NT2/D1 (cell line): ENCODE measurements at regions not wholly inside any gene's neighbourhood (a gene's known extent, or its start where the extent isn't known, plus 50 kb on each side); places are given as distances from the start of the nearest gene placed in this dataset.

Source experiments
- SUZ12 ChIP-seq: IDR thresholded peaks from 2 replicates; pipeline ENCODE4 v1.6.1; 2011; ENCODE audit not compliant: insufficient read length, insufficient read depth; ENCODE audit errors: extremely low read depth
- YY1 ChIP-seq: IDR thresholded peaks from 2 replicates; pipeline ENCODE4 v1.6.1; 2011; ENCODE audit not compliant: insufficient read length, insufficient read depth
- ZNF274 ChIP-seq: IDR thresholded peaks from 2 replicates; pipeline ENCODE4 v1.6.1; 2011; ENCODE audit warnings: mild to moderate bottlenecking, low read depth, low read length

GRCh38 chr12:24591079-24591626 is 357.7 kb downstream of the BCAT1 start:
- TF ChIP-seq ZNF274: no peak
- no peak for TF ChIP-seq YY1
- TF ChIP-seq SUZ12: no peak
